SK-N-SH treated with all-trans-retinoic acid at 6 μM for 48 hours (cell line): ENCODE measurements at regions not wholly inside any gene's neighbourhood (a gene's known extent, or its start where the extent isn't known, plus 50 kb on each side); places are given as distances from the start of the nearest gene placed in this dataset.

Experiments used
- ATAC-seq: fragments of 200-7000 bp; cut with Tn5 transposase; 3 replicates; pipeline ENCODE4 v1.9.1; 2020; ENCODE audit warnings: mild to moderate bottlenecking, moderate library complexity
- ARNTL ChIP-seq: fragments of 450-650 bp; formaldehyde crosslinking; IDR thresholded peaks from 2 replicates; pipeline ENCODE4 v1.5.0; 2020; ENCODE audit warnings: low read depth, mild to moderate bottlenecking, moderate library complexity, borderline replicate concordance
- BACH2 ChIP-seq: fragments of 250-450 bp; sonication (Bioruptor Pico); IDR thresholded peaks from 2 replicates; pipeline ENCODE4 v1.9.0; 2021; ENCODE audit warnings: mild to moderate bottlenecking, borderline replicate concordance
- CSDC2 ChIP-seq: fragments of 250-450 bp; sonication (Bioruptor Pico); IDR thresholded peaks from 2 replicates; pipeline ENCODE4 v1.5.0; 2020; ENCODE audit warnings: mild to moderate bottlenecking, moderate library complexity
- CSRNP3 ChIP-seq: fragments of 250-450 bp; sonication (Bioruptor Pico); IDR thresholded peaks from 2 replicates; pipeline ENCODE4 v1.5.1; 2021; ENCODE audit warnings: mild to moderate bottlenecking, moderate library complexity
- ESRRG ChIP-seq: fragments of 250-450 bp; sonication (Bioruptor Pico); IDR thresholded peaks from 2 replicates; pipeline ENCODE4 v1.6.1; 2021; ENCODE audit warnings: mild to moderate bottlenecking
- GLIS3 ChIP-seq: fragments of 250-450 bp; sonication (Bioruptor Pico); IDR thresholded peaks from 2 replicates; pipeline ENCODE4 v1.5.0; 2020; ENCODE audit warnings: mild to moderate bottlenecking, moderate library complexity
- ISL1 ChIP-seq: fragments of 250-450 bp; sonication (Bioruptor Pico); IDR thresholded peaks from 2 replicates; pipeline ENCODE4 v2.1.2; 2022; ENCODE audit warnings: mild to moderate bottlenecking, moderate library complexity
- OSR1 ChIP-seq: fragments of 250-450 bp; sonication (Bioruptor Pico); IDR thresholded peaks from 2 replicates; pipeline ENCODE4 v1.8.0; 2022; ENCODE audit warnings: moderate library complexity, mild to moderate bottlenecking, inconsistent platforms
- PATZ1 ChIP-seq: fragments of 250-450 bp; sonication (Bioruptor Pico); IDR thresholded peaks from 2 replicates; pipeline ENCODE4 v1.8.0; 2020; ENCODE audit warnings: mild to moderate bottlenecking, moderate library complexity, borderline replicate concordance
- POU6F1 ChIP-seq: fragments of 250-450 bp; sonication (Bioruptor Pico); IDR thresholded peaks from 2 replicates; pipeline ENCODE4 v1.8.0; 2021; ENCODE audit warnings: low read depth, mild to moderate bottlenecking, moderate library complexity, borderline replicate concordance
- PPARA ChIP-seq: fragments of 250-450 bp; sonication (Bioruptor Pico); IDR thresholded peaks from 2 replicates; pipeline ENCODE4 v1.5.0; 2020; ENCODE audit warnings: mild to moderate bottlenecking, borderline replicate concordance
- RARB ChIP-seq: fragments of 250-450 bp; sonication (Bioruptor Pico); IDR thresholded peaks from 2 replicates; pipeline ENCODE4 v1.8.0; 2021; ENCODE audit warnings: mild to moderate bottlenecking, moderate library complexity
- SNAI2 ChIP-seq: fragments of 250-450 bp; sonication (Bioruptor Pico); IDR thresholded peaks from 2 replicates; pipeline ENCODE4 v1.5.0; 2020; ENCODE audit warnings: mild to moderate bottlenecking, moderate library complexity
- TCF4 ChIP-seq: fragments of 250-450 bp; sonication (Bioruptor Pico); IDR thresholded peaks from 2 replicates; pipeline ENCODE4 v1.8.0; 2021; ENCODE audit warnings: mild to moderate bottlenecking, moderate library complexity, borderline replicate concordance
- TOX ChIP-seq: fragments of 250-450 bp; sonication (Bioruptor Pico); IDR thresholded peaks from 2 replicates; pipeline ENCODE4 v1.8.0; 2021; ENCODE audit warnings: mild to moderate bottlenecking, moderate library complexity, borderline replicate concordance
- TSHZ2 ChIP-seq: fragments of 250-450 bp; sonication (Bioruptor Pico); IDR thresholded peaks from 2 replicates; pipeline ENCODE4 v1.5.0; 2020; ENCODE audit warnings: mild to moderate bottlenecking, moderate library complexity
- ZC3H10 ChIP-seq: fragments of 250-450 bp; sonication (Bioruptor Pico); IDR thresholded peaks from 2 replicates; pipeline ENCODE4 v1.5.1; 2021; ENCODE audit warnings: mild to moderate bottlenecking, moderate library complexity
- ZFP3 ChIP-seq: fragments of 250-450 bp; sonication (Bioruptor Pico); IDR thresholded peaks from 2 replicates; pipeline ENCODE4 v1.5.0; 2020; ENCODE audit warnings: mild to moderate bottlenecking, moderate library complexity
- ZFP30 ChIP-seq: fragments of 450-650 bp; formaldehyde crosslinking; IDR thresholded peaks from 2 replicates; pipeline ENCODE4 v1.5.0; 2022; ENCODE audit warnings: mild to moderate bottlenecking, moderate library complexity
- ZNF565 ChIP-seq: fragments of 450-650 bp; formaldehyde crosslinking; conservative IDR thresholded peaks from 2 replicates; pipeline ENCODE4 v1.5.0; 2020; ENCODE audit warnings: low read depth, mild to moderate bottlenecking, moderate library complexity
- ZNF70 ChIP-seq: fragments of 450-650 bp; formaldehyde crosslinking; IDR thresholded peaks from 2 replicates; pipeline ENCODE4 v1.5.0; 2020; ENCODE audit warnings: mild to moderate bottlenecking, moderate library complexity
- ZNF8 ChIP-seq: fragments of 450-650 bp; formaldehyde crosslinking; IDR thresholded peaks from 2 replicates; pipeline ENCODE4 v1.5.0; 2020; ENCODE audit warnings: mild to moderate bottlenecking, moderate library complexity

GRCh38 chr14:34040766-34041165 is 89.9 kb upstream of the EGLN3 start:
- no peak for TF ChIP-seq ZC3H10 (CRISPR knock-in tag)
- no peak for TF ChIP-seq CSRNP3 (CRISPR knock-in tag)
- no peak for TF ChIP-seq ZFP3
- no peak for TF ChIP-seq OSR1 (CRISPR knock-in tag)
- no peak for TF ChIP-seq ESRRG (CRISPR knock-in tag)
- no peak for TF ChIP-seq TCF4 (CRISPR knock-in tag)
- TF ChIP-seq TOX (CRISPR knock-in tag): no peak
- TF ChIP-seq ZFP30 (CRISPR knock-in tag): no peak
- no peak for TF ChIP-seq ISL1 (CRISPR knock-in tag)
- TF ChIP-seq ZNF8 (CRISPR knock-in tag): no peak
- no peak for TF ChIP-seq PATZ1
- no peak for TF ChIP-seq ARNTL (CRISPR knock-in tag)
- no peak for TF ChIP-seq ZNF565 (CRISPR knock-in tag)
- no peak for TF ChIP-seq SNAI2 (CRISPR knock-in tag)
- no peak for TF ChIP-seq ZNF70 (CRISPR knock-in tag)
- TF ChIP-seq TSHZ2 (CRISPR knock-in tag): no peak
- no peak for TF ChIP-seq PPARA (CRISPR knock-in tag)
- no peak for TF ChIP-seq RARB
- no peak for TF ChIP-seq CSDC2 (CRISPR knock-in tag)
- no peak for ATAC-seq

GRCh38 chr14:34039428-34040047 is 88.7 kb upstream of the EGLN3 start:
- ATAC-seq: no peak
- TF ChIP-seq ZNF8 (CRISPR knock-in tag) (no peak), TCF4 (CRISPR knock-in tag) (no peak), PPARA (CRISPR knock-in tag) (no peak), TOX (CRISPR knock-in tag) (no peak), CSDC2 (CRISPR knock-in tag) (no peak), TSHZ2 (CRISPR knock-in tag) (no peak), GLIS3 (no peak)

- TF ChIP-seq CSRNP3 (CRISPR knock-in tag) (no peak), ZNF70 (CRISPR knock-in tag) (no peak), RARB (no peak), SNAI2 (CRISPR knock-in tag) (no peak), BACH2 (no peak), PATZ1 (no peak), TCF4 (CRISPR knock-in tag) (no peak), ZNF565 (CRISPR knock-in tag) (no peak), CSDC2 (CRISPR knock-in tag) (no peak), ZFP3 (no peak), POU6F1 (CRISPR knock-in tag) (no peak)
- TF ChIP-seq, all 23 proteins: peak for 0
- no peak for ATAC-seq
These were observed 87.6 kb upstream of the EGLN3 start for GRCh38 chr14:34038358-34039057.
